RWPE2 (cell line): ENCODE measurements at regions not wholly inside any gene's neighbourhood (a gene's known extent, or its start where the extent isn't known, plus 50 kb on each side); places are given as distances from the start of the nearest gene placed in this dataset.

Experiments used
- ATAC-seq: fragments of 200-7000 bp; cut with Tn5 transposase; 3 replicates; pipeline ENCODE4 v1.9.1; 2021; ENCODE audit warnings: low read depth
- DNase-seq: peaks from one replicate; pipeline ENCODE4 v3.0.0-alpha.2; 2020; ENCODE audit warnings: low spot score
- H3K27ac ChIP-seq: fragments of 450-650 bp; 2 replicates; pipeline ENCODE4 v1.5.1; 2017; ENCODE audit warnings: mild to moderate bottlenecking; ENCODE audit not compliant: poor library complexity, severe bottlenecking
- H3K27me3 ChIP-seq: fragments of 250-450 bp; sonication (Bioruptor Pico); 2 replicates; pipeline ENCODE4 v1.5.1; 2021; ENCODE audit warnings: mild to moderate bottlenecking, moderate library complexity; ENCODE audit not compliant: insufficient read depth, poor library complexity, severe bottlenecking
- H3K36me3 ChIP-seq: fragments of 250-450 bp; sonication (Bioruptor Pico); 2 replicates; pipeline ENCODE4 v1.5.1; 2020; ENCODE audit warnings: low read depth, mild to moderate bottlenecking, moderate library complexity
- H3K4me1 ChIP-seq: fragments of 250-450 bp; sonication (Bioruptor Pico); 2 replicates; pipeline ENCODE4 v1.5.1; 2021; ENCODE audit warnings: mild to moderate bottlenecking, moderate library complexity; ENCODE audit not compliant: insufficient read depth, poor library complexity, severe bottlenecking
- H3K4me3 ChIP-seq: fragments of 250-450 bp; sonication (Bioruptor Pico); 2 replicates; pipeline ENCODE4 v1.5.1; 2021; ENCODE audit warnings: mild to moderate bottlenecking, moderate library complexity; ENCODE audit not compliant: severe bottlenecking
- H3K9me3 ChIP-seq: fragments of 250-450 bp; sonication (Bioruptor Pico); 2 replicates; pipeline ENCODE4 v1.5.1; 2021; ENCODE audit warnings: mild to moderate bottlenecking, moderate library complexity; ENCODE audit not compliant: severe bottlenecking
- TF ChIP-seq, protein P1 (sequence below): fragments of 450-650 bp; IDR thresholded peaks from one replicate; pipeline ENCODE4 v1.5.1; 2017; ENCODE audit warnings: mild to moderate bottlenecking, moderate library complexity; ENCODE audit not compliant: poor library complexity, severe bottlenecking

DNA sequence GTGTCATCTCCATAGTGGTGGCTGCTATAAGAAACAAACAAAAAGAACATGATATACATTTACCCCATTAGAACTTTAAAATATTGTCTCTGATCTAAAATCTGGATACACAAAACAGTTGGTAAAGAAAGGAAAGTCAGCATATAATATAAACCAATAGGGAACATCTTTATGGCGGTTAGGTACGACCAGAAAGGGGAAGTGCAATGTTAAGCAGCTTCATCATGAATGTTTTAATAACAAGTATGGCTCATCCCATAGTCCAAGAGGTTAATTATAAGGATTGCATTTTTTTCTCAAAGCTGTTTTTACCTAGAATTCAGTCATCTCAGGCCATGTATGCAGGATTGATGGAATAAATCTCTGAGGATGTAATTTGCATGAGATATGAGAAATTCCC is 1869.7 kb downstream of the PCDH7 start:
- Histone ChIP-seq H3K4me1 (no peaks in the 10 kb centered on the region), H3K9me3 (no peaks in the 10 kb centered on the region), H3K27me3 (no peaks in the 10 kb centered on the region), H3K4me3 (no peak overlapping the region), H3K36me3 (no peaks in the 10 kb centered on the region), H3K27ac (no peak overlapping the region)
- ATAC-seq (no peak), DNase-seq (no peak)
- TF ChIP-seq, protein P1, sequence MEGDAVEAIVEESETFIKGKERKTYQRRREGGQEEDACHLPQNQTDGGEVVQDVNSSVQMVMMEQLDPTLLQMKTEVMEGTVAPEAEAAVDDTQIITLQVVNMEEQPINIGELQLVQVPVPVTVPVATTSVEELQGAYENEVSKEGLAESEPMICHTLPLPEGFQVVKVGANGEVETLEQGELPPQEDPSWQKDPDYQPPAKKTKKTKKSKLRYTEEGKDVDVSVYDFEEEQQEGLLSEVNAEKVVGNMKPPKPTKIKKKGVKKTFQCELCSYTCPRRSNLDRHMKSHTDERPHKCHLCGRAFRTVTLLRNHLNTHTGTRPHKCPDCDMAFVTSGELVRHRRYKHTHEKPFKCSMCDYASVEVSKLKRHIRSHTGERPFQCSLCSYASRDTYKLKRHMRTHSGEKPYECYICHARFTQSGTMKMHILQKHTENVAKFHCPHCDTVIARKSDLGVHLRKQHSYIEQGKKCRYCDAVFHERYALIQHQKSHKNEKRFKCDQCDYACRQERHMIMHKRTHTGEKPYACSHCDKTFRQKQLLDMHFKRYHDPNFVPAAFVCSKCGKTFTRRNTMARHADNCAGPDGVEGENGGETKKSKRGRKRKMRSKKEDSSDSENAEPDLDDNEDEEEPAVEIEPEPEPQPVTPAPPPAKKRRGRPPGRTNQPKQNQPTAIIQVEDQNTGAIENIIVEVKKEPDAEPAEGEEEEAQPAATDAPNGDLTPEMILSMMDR: no peak

DNA sequence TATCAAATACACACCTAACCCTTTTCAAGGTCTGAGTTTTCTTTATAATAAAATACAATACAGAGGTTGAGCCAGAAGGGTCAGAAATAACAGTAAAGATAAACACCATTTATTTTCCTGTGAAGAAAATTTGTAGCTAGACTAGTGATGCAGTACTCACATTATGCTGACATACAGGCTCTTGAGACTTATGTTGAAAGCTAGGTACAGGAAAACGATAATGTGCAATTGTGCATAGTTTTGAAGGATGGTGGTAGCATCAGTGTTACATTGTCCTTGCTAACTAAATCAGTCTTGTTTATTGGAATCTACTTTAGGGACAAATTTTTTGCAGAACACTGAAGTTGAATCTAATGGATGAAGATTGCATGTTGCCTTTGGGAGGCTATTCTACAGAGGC is 1877.2 kb downstream of the PCDH7 start:
- Histone ChIP-seq H3K9me3 (no peaks in the 10 kb centered on the region), H3K4me1 (no peaks in the 10 kb centered on the region), H3K4me3 (no peak overlapping the region), H3K27me3 (no peaks in the 10 kb centered on the region), H3K27ac (no peak overlapping the region), H3K36me3 (no peaks in the 10 kb centered on the region)
- ATAC-seq: no peak
- TF ChIP-seq, protein P1: no peak
- no peak for DNase-seq

DNA sequence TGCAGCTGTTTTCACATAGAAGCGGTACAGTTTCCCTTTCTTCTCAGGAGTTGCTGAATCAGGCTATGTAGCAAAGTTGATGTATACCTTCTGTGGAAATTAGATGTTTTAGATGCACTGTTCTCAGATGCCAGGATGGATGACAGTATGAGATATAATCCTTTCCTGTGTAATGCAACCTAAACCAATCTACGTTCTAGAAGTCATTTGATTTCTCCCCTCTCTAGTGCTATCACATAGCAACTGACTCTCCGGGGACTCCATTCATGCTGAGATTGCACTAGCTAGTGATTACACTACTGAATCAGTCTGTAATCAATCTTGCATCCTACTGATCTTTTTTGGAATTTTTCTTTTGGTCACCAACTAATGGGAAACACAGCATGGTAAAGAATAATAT is 1881.7 kb downstream of the PCDH7 start:
- no peaks in the 10 kb centered on the region for H3K9me3 ChIP-seq
- no peaks in the 10 kb centered on the region for H3K4me1 ChIP-seq
- H3K36me3 ChIP-seq: no peaks in the 10 kb centered on the region
- TF ChIP-seq, protein P1: no peak
- H3K27ac ChIP-seq: no peak overlapping the region
- H3K27me3 ChIP-seq: no peaks in the 10 kb centered on the region
- ATAC-seq: no peak
- DNase-seq: no peak
- H3K4me3 ChIP-seq: no peak overlapping the region

DNA sequence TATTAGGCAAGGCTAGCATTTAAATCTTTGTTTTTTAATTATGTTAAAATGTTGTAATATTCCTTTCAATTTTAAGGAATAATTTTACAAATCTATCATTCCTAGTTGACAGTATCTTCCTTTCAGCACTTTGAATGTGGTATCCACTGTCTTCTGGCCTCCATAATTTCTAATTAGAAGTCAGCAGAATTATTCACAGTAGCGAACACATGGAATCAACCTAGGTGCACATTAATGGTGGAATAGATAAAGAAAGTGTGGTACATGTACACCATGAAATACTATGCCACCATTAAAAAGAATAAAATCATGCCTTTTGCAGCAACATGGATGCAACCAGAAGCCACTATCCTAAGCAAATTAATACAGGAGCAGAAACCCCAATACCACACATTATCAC is 1887.8 kb downstream of the PCDH7 start:
- Histone ChIP-seq H3K4me1 (no peaks in the 10 kb centered on the region), H3K9me3 (no peaks in the 10 kb centered on the region), H3K36me3 (no peaks in the 10 kb centered on the region), H3K27ac (no peak overlapping the region), H3K27me3 (no peaks in the 10 kb centered on the region), H3K4me3 (no peak overlapping the region)
- no peak for ATAC-seq
- no peak for DNase-seq
- TF ChIP-seq, protein P1: no peak

DNA sequence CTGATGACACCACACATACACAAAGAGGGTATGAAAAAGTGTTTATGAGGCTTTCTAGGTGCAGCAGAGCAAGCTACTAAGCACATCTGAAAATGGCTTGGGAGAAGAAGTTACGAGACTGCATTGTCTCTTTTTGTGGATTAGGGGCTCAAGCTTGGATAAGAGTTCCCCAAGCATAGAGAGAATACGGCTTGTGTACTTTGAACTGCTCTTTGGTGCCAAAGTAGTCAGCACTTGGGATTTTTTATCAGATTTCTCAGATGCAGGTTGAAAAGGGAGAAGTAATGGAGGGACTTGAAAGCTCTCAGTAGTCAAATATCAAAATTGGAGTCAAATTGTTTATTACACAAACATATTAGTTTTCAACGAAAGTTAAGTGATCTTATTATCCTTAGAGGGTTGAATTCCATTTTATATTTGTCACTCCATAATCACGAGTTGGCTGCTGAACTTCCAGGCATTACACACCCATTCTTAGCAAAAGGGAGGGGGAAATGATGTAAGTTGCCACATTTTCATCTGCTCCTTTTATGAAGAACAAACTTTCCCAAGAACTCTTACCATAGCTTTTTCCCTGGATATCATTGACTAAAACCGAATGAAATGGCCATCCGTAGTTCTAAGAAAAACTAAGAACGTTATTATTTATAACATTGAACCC is 1904.9 kb downstream of the PCDH7 start:
- H3K27ac ChIP-seq: no peak overlapping the region
- ATAC-seq (no peak), DNase-seq (no peak)
- no peaks in the 10 kb centered on the region for H3K4me1 ChIP-seq
- no peaks in the 10 kb centered on the region for H3K36me3 ChIP-seq
- no peaks in the 10 kb centered on the region for H3K27me3 ChIP-seq
- no peaks in the 10 kb centered on the region for H3K9me3 ChIP-seq
- TF ChIP-seq, protein P1: no peak
- no peak overlapping the region for H3K4me3 ChIP-seq
